Superior temporal gyrus (tissue), 1 donor: ENCODE measurements at regions not wholly inside any gene's neighbourhood (a gene's known extent, or its start where the extent isn't known, plus 50 kb on each side); places are given as distances from the start of the nearest gene placed in this dataset.

Experiments used
- DNase-seq: peaks from one replicate; pipeline ENCODE4 v3.0.0-alpha.2; 2016; ENCODE audit errors: extremely low spot score

GRCh38 chr7:41351091-41351490, 351.8 kb downstream of the INHBA start:
- no peak for DNase-seq

- DNase-seq: no peak
Measured at GRCh38 chr7:41346878-41347277, 356.0 kb downstream of the INHBA start.

- no peak for DNase-seq
Measured at GRCh38 chr7:41339913-41340676, 362.8 kb downstream of the INHBA start.

GRCh38 chr7:41336981-41337380, 365.9 kb downstream of the INHBA start:
- DNase-seq: peak; percentile 14

GRCh38 chr7:41336455-41336952, 366.4 kb downstream of the INHBA start:
- no peak for DNase-seq

- DNase-seq: no peak
Measured at GRCh38 chr7:41334071-41334862, 368.6 kb downstream of the INHBA start.

- no peak for DNase-seq
Measured at GRCh38 chr7:41333511-41333910, 369.4 kb downstream of the INHBA start.

GRCh38 chr7:41331194-41331593, 371.7 kb downstream of the INHBA start:
- no peak for DNase-seq

GRCh38 chr7:41328544-41328943, 374.3 kb downstream of the INHBA start:
- DNase-seq: no peak

GRCh38 chr7:41328131-41328530, 374.8 kb downstream of the INHBA start:
- DNase-seq: no peak

- no peak for DNase-seq
Measured at GRCh38 chr7:41326616-41327015, 376.3 kb downstream of the INHBA start.

- no peak for DNase-seq
Measured at GRCh38 chr7:41323806-41324205, 379.1 kb downstream of the INHBA start.

GRCh38 chr7:41319581-41319980, 383.3 kb downstream of the INHBA start:
- no peak for DNase-seq

- no peak for DNase-seq
Measured at GRCh38 chr7:41316410-41316809, 386.5 kb downstream of the INHBA start.

GRCh38 chr7:41315764-41316163, 387.1 kb downstream of the INHBA start:
- no peak for DNase-seq

GRCh38 chr7:41313171-41313570, 389.7 kb downstream of the INHBA start:
- no peak for DNase-seq

- no peak for DNase-seq
Measured at GRCh38 chr7:41312235-41312634, 390.7 kb downstream of the INHBA start.

GRCh38 chr7:41311301-41311700, 391.6 kb downstream of the INHBA start:
- no peak for DNase-seq

GRCh38 chr7:41306486-41306885, 396.4 kb downstream of the INHBA start:
- DNase-seq: no peak

GRCh38 chr7:41305001-41305400, 397.9 kb downstream of the INHBA start:
- DNase-seq: no peak

GRCh38 chr7:41303709-41304108, 399.2 kb downstream of the INHBA start:
- DNase-seq: no peak

- no peak for DNase-seq
Measured at GRCh38 chr7:41298409-41298808, 404.5 kb downstream of the INHBA start.

GRCh38 chr7:41297166-41297565, 405.7 kb downstream of the INHBA start:
- no peak for DNase-seq
